SH-SY5Y (cell line): ENCODE measurements at regions not wholly inside any gene's neighbourhood (a gene's known extent, or its start where the extent isn't known, plus 50 kb on each side); places are given as distances from the start of the nearest gene placed in this dataset.

Experiments used
- GATA2 ChIP-seq: IDR thresholded peaks from 2 replicates; pipeline ENCODE4 v1.6.1; 2011; ENCODE audit warnings: mild to moderate bottlenecking, low read depth, low read length
- GATA3 ChIP-seq: IDR thresholded peaks from 2 replicates; pipeline ENCODE4 v1.6.1; 2011; ENCODE audit warnings: low read depth, mild to moderate bottlenecking, low read length, moderate library complexity

- TF ChIP-seq GATA2 (no peak), GATA3 (no peak)
These were observed 188.1 kb upstream of the NRXN1 start for GRCh38 chr2:51220080-51220479.
